ENCODE measurements at regions not wholly inside any gene's neighbourhood (a gene's known extent, or its start where the extent isn't known, plus 50 kb on each side); places are given as distances from the start of the nearest gene placed in this dataset.

DNA sequence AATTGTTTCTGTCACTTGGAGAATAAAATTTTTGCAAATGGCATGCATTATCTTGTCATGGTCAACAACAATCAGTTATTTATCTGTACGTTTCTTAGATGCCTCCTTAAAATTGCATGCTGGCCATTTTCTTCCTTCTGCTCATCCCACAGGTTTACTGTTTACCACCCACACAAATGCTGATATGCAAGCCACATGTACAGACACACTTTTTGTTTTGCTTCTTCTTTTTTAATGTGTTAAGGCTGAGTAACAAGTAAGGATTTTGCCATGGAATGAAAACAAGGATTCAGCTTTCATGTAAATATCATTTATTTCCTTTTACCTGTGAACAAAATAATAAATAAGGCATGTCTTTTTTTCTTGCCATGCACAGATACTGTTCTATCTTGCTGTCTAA is 1077.1 kb upstream of the ZEB2 start:
- Mint-ChIP-seq H3K27me3 (no peaks in the 10 kb centered on the region), H3K36me3 (ENCODE audit: insufficient read depth) (no peaks in the 10 kb centered on the region), H3K4me3 (ENCODE audit: low read depth) (no peak overlapping the region), H3K27ac (no peak overlapping the region), H3K4me1 (ENCODE audit: low read depth) (peaks cover 4% of the 10 kb centered on the region), H3K9me3 (ENCODE audit: low read depth) (no peaks in the 10 kb centered on the region)
- TF ChIP-seq, protein P1, sequence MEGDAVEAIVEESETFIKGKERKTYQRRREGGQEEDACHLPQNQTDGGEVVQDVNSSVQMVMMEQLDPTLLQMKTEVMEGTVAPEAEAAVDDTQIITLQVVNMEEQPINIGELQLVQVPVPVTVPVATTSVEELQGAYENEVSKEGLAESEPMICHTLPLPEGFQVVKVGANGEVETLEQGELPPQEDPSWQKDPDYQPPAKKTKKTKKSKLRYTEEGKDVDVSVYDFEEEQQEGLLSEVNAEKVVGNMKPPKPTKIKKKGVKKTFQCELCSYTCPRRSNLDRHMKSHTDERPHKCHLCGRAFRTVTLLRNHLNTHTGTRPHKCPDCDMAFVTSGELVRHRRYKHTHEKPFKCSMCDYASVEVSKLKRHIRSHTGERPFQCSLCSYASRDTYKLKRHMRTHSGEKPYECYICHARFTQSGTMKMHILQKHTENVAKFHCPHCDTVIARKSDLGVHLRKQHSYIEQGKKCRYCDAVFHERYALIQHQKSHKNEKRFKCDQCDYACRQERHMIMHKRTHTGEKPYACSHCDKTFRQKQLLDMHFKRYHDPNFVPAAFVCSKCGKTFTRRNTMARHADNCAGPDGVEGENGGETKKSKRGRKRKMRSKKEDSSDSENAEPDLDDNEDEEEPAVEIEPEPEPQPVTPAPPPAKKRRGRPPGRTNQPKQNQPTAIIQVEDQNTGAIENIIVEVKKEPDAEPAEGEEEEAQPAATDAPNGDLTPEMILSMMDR (IDR thresholded peaks at IDR 0.05; ENCODE audit: unreplicated experiment): no peak
- DNase-seq (ENCODE audit: low spot score, unreplicated experiment): no peak

- H3K9me3 Mint-ChIP-seq (ENCODE audit: low read depth): no peaks in the 10 kb centered on the region
- no peak overlapping the region for H3K4me3 Mint-ChIP-seq (ENCODE audit: low read depth)
- H3K36me3 Mint-ChIP-seq (ENCODE audit: insufficient read depth): no peaks in the 10 kb centered on the region
- H3K27ac Mint-ChIP-seq: no peak overlapping the region
- TF ChIP-seq, protein P1 (IDR thresholded peaks at IDR 0.05; ENCODE audit: unreplicated experiment): no peak
- peaks cover 4% of the 10 kb centered on the region for H3K4me1 Mint-ChIP-seq (ENCODE audit: low read depth)
- no peaks in the 10 kb centered on the region for H3K27me3 Mint-ChIP-seq
- DNase-seq (ENCODE audit: low spot score, unreplicated experiment): no peak
Measured at GRCh38 chr2:145596416-145596815, 1076.5 kb upstream of the ZEB2 start.

DNA sequence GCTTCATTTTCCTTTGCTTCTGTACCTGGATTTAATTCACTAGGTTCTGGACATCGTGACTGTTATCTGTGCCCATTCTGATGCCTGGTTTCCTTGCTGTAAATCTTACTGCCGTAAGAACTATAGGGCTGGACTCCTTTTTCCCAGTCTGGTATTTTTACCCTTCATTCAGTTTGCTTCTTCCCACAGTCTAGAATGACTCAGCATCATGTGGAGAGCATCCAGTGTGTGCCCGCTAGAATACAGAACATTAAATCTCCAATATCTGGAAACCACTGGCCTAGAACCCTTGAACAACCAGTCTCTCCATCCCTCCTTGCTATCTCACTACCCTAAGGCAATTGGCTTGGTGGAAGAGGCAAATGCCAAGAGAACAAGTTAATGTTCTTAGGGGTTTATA is 1075.4 kb upstream of the ZEB2 start:
- TF ChIP-seq, protein P1 (IDR thresholded peaks at IDR 0.05; ENCODE audit: unreplicated experiment): no peak
- H3K4me1 Mint-ChIP-seq (ENCODE audit: low read depth): peaks cover 4% of the 10 kb centered on the region

DNA sequence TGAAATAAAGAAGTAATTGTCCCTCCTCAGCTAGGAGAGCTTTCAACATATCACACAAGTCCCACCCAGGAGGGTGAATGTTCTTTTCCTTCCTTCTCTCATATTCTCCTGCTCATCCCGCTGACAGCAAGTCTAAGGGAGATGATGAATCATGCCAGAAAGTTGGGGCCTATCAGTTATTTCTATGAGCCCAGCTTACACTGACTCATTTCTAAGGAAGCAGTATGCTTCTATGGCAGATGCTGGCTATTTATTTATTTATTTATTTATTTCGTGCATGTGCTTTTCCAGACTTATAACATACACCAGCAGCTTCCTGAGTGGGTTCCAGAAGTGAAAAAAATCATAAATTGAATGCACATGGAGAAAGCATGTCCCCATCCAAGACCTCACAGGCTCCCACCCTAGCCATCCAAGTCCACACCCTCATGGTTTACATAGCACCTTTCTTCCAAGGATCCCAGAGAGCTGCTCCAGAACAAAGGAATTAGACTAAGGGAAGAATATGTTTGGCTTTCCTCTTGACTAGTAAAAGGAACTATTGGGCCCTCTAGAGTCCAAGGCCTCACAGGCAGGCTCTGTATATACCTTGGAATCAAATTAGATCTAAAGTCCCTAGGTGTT is 1074.2 kb upstream of the ZEB2 start:
- no peak overlapping the region for H3K4me3 Mint-ChIP-seq (ENCODE audit: low read depth)
- no peak overlapping the region for H3K27ac Mint-ChIP-seq
- TF ChIP-seq, protein P1 (IDR thresholded peaks at IDR 0.05; ENCODE audit: unreplicated experiment): no peak
- peaks cover 4% of the 10 kb centered on the region for H3K4me1 Mint-ChIP-seq (ENCODE audit: low read depth)
- DNase-seq (ENCODE audit: low spot score, unreplicated experiment): no peak
- no peaks in the 10 kb centered on the region for H3K9me3 Mint-ChIP-seq (ENCODE audit: low read depth)
- H3K27me3 Mint-ChIP-seq: no peaks in the 10 kb centered on the region
- no peaks in the 10 kb centered on the region for H3K36me3 Mint-ChIP-seq (ENCODE audit: insufficient read depth)

More for the DNA sequence above, 1075.4 kb upstream of the ZEB2 start:
- H3K27ac Mint-ChIP-seq: no peak overlapping the region
- no peaks in the 10 kb centered on the region for H3K36me3 Mint-ChIP-seq (ENCODE audit: insufficient read depth)
- no peak overlapping the region for H3K4me3 Mint-ChIP-seq (ENCODE audit: low read depth)
- no peaks in the 10 kb centered on the region for H3K27me3 Mint-ChIP-seq
- no peak for DNase-seq (ENCODE audit: low spot score, unreplicated experiment)
- H3K9me3 Mint-ChIP-seq (ENCODE audit: low read depth): no peaks in the 10 kb centered on the region

DNA sequence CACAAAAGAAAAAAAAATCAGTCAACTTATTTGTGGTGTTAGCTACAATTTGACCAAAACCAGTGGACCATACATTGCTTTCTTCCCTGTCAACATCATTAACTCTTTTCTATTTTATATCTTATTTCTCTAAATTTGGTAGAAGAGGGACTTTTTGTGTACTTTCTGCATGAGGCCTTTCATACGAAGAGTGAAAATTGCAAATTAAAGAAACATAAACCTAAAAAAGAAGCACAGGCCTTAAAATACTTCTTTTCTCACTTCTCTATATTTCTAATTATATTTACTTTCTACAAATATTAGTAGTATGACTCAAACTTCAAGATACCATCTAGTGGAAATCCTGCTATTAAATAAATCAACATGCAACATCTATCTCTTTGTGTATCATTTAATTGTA is 1073.4 kb upstream of the ZEB2 start:
- no peaks in the 10 kb centered on the region for H3K27me3 Mint-ChIP-seq
- TF ChIP-seq, protein P1 (IDR thresholded peaks at IDR 0.05; ENCODE audit: unreplicated experiment): no peak
- H3K27ac Mint-ChIP-seq: no peak overlapping the region
- H3K4me1 Mint-ChIP-seq (ENCODE audit: low read depth): peaks cover 4% of the 10 kb centered on the region
- H3K9me3 Mint-ChIP-seq (ENCODE audit: low read depth): no peaks in the 10 kb centered on the region
- H3K4me3 Mint-ChIP-seq (ENCODE audit: low read depth): no peak overlapping the region
- no peaks in the 10 kb centered on the region for H3K36me3 Mint-ChIP-seq (ENCODE audit: insufficient read depth)
- DNase-seq (ENCODE audit: low spot score, unreplicated experiment): no peak

Data from progenitor cell of endocrine pancreas (in vitro differentiated cells).